Thoracic aorta (tissue), 2 donors: ENCODE measurements at regions not wholly inside any gene's neighbourhood (a gene's known extent, or its start where the extent isn't known, plus 50 kb on each side); places are given as distances from the start of the nearest gene placed in this dataset.
"Not testable (repeated sequence)": the region's sequence is repeated elsewhere in the genome, so short reads cannot be mapped to it uniquely, and the experiment has no call there.

Experiments used
- ATAC-seq: fragments of 150-250 bp; one replicate; pipeline ENCODE4 v1.8.0; 2017; ENCODE audit warnings: low read depth; ENCODE audit not compliant: insufficient number of reproducible peaks, low FRiP score
- DNase-seq: peaks from one replicate; pipeline ENCODE4 v3.0.0-alpha.2; 2020; ENCODE audit warnings: low spot score
- H3K27ac ChIP-seq, 2 donors: fragments of 200-600 bp; sonication (generic); 1 replicate in 1 of 2; 2 replicates in 1 of 2; pipeline ENCODE4 v1.5.1; 2016; ENCODE audit warnings: mild to moderate bottlenecking in 2 of 2, moderate library complexity in 2 of 2
- H3K27me3 ChIP-seq: fragments of 200-600 bp; sonication (generic); replicated peaks from 2 replicates; pipeline ENCODE4 v1.6.0; 2016; ENCODE audit warnings: mild to moderate bottlenecking; ENCODE audit not compliant: insufficient read depth
- H3K36me3 ChIP-seq: fragments of 200-600 bp; sonication (generic); one replicate; pipeline ENCODE4 v1.5.1; 2016
- H3K4me1 ChIP-seq, 2 donors: fragments of 200-600 bp; sonication (generic); 1 replicate in 1 of 2; 2 replicates in 1 of 2; pipeline versions ENCODE4 v1.5.1 to v1.6.0; 2016; ENCODE audit warnings: low read depth in 2 of 2, mild to moderate bottlenecking in 1 of 2; ENCODE audit not compliant: control insufficient read depth in 1 of 2
- H3K4me3 ChIP-seq: fragments of 200-600 bp; sonication (generic); 2 replicates; pipeline ENCODE4 v1.5.1; 2016; ENCODE audit warnings: mild to moderate bottlenecking
- H3K9me3 ChIP-seq: fragments of 200-600 bp; sonication (generic); 2 replicates; pipeline ENCODE4 v1.5.1; 2016
- TF ChIP-seq, protein P1 (sequence below): fragments of 200-600 bp; sonication (generic); IDR thresholded peaks from one replicate; pipeline ENCODE4 v1.5.1; 2019; ENCODE audit warnings: antibody characterized with exemption

DNA sequence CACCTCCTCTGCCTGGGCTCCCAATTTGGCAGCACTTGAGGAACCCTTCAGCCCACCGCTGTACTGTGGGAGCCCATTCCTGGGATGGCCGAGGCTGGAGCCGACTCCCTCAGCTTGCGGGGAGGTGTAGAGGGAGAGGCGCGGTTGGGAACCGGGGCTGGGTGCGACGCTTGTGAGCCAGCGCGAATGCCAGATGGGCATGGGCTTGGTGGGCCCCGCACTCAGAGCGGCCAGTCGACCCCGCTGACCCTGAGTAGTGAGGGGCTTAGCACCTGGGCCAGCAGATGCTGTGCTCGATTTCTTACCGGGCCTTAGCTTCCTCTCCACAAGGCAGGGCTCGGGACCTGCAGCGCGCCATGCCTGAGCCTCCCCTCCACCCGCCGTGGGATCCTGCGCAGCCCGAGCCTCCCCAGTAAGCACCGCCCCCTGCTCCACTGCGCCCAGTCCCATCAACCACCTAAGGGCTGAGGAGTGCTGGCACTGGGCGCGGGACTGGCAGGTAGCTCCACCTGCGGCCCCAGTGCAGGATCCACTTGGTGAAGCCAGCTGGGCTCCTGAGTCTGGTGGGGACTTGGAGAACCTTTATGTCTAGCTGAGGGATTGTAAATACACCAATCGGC is 58.3 kb upstream of the DEFB108B start:
- no peaks in the 10 kb centered on the region for H3K36me3 ChIP-seq
- TF ChIP-seq, protein P1, sequence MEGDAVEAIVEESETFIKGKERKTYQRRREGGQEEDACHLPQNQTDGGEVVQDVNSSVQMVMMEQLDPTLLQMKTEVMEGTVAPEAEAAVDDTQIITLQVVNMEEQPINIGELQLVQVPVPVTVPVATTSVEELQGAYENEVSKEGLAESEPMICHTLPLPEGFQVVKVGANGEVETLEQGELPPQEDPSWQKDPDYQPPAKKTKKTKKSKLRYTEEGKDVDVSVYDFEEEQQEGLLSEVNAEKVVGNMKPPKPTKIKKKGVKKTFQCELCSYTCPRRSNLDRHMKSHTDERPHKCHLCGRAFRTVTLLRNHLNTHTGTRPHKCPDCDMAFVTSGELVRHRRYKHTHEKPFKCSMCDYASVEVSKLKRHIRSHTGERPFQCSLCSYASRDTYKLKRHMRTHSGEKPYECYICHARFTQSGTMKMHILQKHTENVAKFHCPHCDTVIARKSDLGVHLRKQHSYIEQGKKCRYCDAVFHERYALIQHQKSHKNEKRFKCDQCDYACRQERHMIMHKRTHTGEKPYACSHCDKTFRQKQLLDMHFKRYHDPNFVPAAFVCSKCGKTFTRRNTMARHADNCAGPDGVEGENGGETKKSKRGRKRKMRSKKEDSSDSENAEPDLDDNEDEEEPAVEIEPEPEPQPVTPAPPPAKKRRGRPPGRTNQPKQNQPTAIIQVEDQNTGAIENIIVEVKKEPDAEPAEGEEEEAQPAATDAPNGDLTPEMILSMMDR = no peak
- no peak overlapping the region for H3K27ac ChIP-seq
- no peaks in the 10 kb centered on the region for H3K27me3 ChIP-seq
- ATAC-seq (no peak), DNase-seq (no peak)
- H3K9me3 ChIP-seq = no peaks in the 10 kb centered on the region
- no peak overlapping the region for H3K4me3 ChIP-seq
- H3K4me1 ChIP-seq = no peaks in the 10 kb centered on the region

DNA sequence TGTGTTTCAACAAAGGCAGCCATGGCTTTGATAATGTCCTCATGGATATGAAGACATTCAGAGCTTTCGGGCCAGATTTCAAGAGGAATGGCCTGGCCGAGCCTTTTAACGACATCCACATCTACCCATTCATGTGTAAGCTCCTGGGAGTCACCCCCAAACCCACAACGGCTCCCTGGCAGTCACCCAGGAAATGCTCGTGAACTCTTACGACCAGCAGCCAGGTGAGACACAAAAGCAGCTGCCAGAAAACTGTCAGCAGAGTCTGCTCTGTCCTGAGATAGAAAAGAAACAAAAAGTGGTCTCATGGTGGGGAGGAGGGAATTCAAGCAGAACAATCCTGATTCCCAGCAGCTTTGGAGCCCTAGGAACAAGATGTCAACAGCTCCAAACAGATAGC is 52.9 kb upstream of the DEFB108B start:
- not testable (repeated sequence) for H3K36me3 ChIP-seq, H3K4me3 ChIP-seq, H3K27ac ChIP-seq, H3K9me3 ChIP-seq, H3K4me1 ChIP-seq, H3K27me3 ChIP-seq, DNase-seq, ATAC-seq

DNA sequence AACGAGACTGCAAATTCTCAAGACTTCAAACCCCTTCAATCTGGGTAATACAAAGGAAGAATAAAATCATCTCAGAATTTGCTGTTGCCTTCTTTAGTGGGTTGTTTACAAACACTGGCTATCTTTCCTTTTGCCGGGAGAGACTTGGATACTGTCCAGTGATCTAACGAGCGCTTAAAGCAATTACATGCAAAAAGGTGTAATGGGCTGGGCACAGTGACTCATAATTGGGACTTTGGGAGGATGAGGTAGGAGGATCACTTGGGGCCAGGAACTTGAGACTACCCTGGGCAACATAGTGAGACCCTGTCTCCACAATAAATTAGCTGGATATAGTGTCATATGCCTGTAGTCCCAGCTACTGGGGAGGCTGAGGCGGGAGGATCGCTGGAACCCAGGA is 52.2 kb upstream of the DEFB108B start:
- H3K27ac ChIP-seq, ATAC-seq, DNase-seq, H3K36me3 ChIP-seq, H3K27me3 ChIP-seq, H3K4me1 ChIP-seq, H3K4me3 ChIP-seq, H3K9me3 ChIP-seq: not testable (repeated sequence)

DNA sequence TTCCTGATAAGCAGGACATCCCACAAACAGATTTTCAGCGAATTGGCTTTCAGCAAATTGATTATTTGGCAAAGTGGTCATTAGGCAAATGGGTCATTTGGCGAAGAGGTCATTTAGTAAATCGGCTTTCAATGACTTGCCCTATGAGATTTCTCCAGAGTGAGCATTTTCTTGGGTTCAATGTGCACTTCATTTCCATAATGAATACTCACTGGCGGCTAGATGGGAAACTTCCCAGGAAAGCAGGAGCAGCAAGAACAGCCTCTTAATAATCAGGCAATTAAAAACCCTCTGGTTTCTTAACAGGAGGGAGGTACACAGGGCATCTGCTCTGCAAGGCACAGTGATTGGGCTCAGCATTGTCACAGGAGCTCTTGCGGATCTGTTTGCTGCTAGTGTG is 51.5 kb upstream of the DEFB108B start:
- not testable (repeated sequence) for H3K4me1 ChIP-seq, H3K9me3 ChIP-seq, H3K27me3 ChIP-seq, DNase-seq, H3K36me3 ChIP-seq, H3K4me3 ChIP-seq, H3K27ac ChIP-seq, ATAC-seq

DNA sequence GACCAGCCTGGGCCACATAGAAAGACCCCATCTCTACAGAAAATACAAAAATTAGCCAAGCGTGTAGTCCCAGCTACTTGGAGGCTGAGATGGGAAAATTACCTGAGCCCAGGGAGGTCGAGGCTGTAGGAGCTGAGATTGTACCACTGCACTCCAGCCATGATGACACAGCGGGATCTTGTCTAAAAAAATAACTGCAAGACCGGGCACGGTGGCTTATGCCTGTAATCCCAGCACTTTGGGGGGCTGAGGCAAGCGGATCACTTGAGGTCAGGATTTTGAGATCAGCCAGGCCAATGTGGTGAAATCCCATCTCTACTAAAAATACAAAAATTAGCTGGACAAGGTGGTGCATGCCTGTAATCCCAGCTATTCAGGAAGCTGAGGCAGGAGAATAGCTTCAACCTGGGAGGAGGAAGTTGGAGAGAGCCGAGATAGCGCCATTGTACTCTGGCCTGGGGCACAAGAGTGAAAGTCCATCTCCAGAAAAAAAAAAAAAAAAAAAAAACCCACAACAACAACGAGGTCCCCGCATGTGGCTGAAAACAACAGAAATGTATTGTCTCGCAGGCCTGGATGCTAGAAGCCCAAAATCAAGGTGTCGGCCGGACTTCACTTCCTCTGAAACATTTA is 50.7 kb upstream of the DEFB108B start:
- not testable (repeated sequence) for H3K4me1 ChIP-seq, H3K36me3 ChIP-seq, H3K27me3 ChIP-seq, H3K27ac ChIP-seq, ATAC-seq, H3K4me3 ChIP-seq, DNase-seq, H3K9me3 ChIP-seq

DNA sequence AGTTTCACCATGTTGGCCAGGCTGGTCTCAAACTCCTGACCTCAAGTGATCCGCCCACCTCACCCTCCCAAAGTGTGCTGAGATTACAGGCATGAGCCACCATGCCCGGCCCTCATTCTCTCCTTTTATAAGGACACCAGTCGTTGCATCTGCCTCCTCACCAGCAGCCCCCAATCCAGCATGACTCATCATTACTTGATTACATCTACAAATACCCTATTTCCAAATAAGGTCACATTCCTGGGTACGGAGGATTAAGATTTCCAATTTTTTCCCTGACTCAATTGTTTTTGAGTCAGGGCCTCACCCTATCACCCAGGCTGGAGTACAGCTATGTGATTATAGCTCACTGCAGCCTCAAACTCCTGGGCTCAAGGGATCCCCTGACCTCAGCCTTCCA is 49.8 kb upstream of the DEFB108B start:
- not testable (repeated sequence) for H3K27ac ChIP-seq, ATAC-seq, H3K9me3 ChIP-seq, H3K27me3 ChIP-seq, H3K36me3 ChIP-seq, H3K4me1 ChIP-seq, H3K4me3 ChIP-seq, DNase-seq
